H9 (cell line): ENCODE measurements at regions not wholly inside any gene's neighbourhood (a gene's known extent, or its start where the extent isn't known, plus 50 kb on each side); places are given as distances from the start of the nearest gene placed in this dataset.

ENCODE experiments used
- DNase-seq: peaks from one replicate; pipeline ENCODE4 v3.0.0-alpha.2; 2017
- H2AFZ ChIP-seq: one replicate; pipeline ENCODE4 v1.6.1; 2013; ENCODE audit warnings: mild to moderate bottlenecking, low read length, control low read depth, moderate library complexity
- H2AK5ac ChIP-seq: 2 replicates; pipeline ENCODE4 v1.6.1; 2013; ENCODE audit warnings: low read length, control low read depth, mixed read lengths; ENCODE audit not compliant: insufficient read length
- H2BK120ac ChIP-seq: one replicate; pipeline ENCODE4 v1.6.1; 2013; ENCODE audit warnings: low read depth, mild to moderate bottlenecking, low read length, control low read depth, inconsistent platforms; ENCODE audit not compliant: poor library complexity, severe bottlenecking
- H2BK12ac ChIP-seq: 2 replicates; pipeline ENCODE4 v1.6.1; 2013; ENCODE audit warnings: low read length, control low read depth, mixed read lengths, low read depth; ENCODE audit not compliant: insufficient read length
- H2BK15ac ChIP-seq: 2 replicates; pipeline ENCODE4 v1.6.1; 2013; ENCODE audit warnings: low read depth, low read length, control low read depth
- H2BK20ac ChIP-seq: one replicate; pipeline ENCODE4 v1.6.1; 2013; ENCODE audit warnings: low read depth, mild to moderate bottlenecking, low read length, control low read depth, inconsistent platforms; ENCODE audit not compliant: poor library complexity, severe bottlenecking
- H2BK5ac ChIP-seq: 2 replicates; pipeline ENCODE4 v1.6.1; 2013; ENCODE audit warnings: low read length, control low read depth, mixed read lengths; ENCODE audit not compliant: insufficient read length
- H3K14ac ChIP-seq: 2 replicates; pipeline ENCODE4 v1.6.1; 2013; ENCODE audit warnings: low read length, control low read depth; ENCODE audit not compliant: insufficient read depth
- H3K18ac ChIP-seq: 2 replicates; pipeline ENCODE4 v1.6.1; 2013; ENCODE audit warnings: low read depth, mild to moderate bottlenecking, mixed read lengths, low read length, control low read depth; ENCODE audit not compliant: insufficient read length
- H3K23ac ChIP-seq: 2 replicates; pipeline ENCODE4 v1.6.1; 2013; ENCODE audit warnings: low read length, control low read depth, mixed read lengths, low read depth; ENCODE audit not compliant: insufficient read length
- H3K23me2 ChIP-seq: 2 replicates; pipeline ENCODE4 v1.6.1; 2013; ENCODE audit warnings: low read depth, mild to moderate bottlenecking, mixed read lengths, low read length, control low read depth; ENCODE audit not compliant: insufficient read length, poor library complexity, severe bottlenecking
- H3K27ac ChIP-seq: 2 replicates; pipeline ENCODE4 v1.5.1; 2013; ENCODE audit warnings: low read length, control low read depth, mixed read lengths, low read depth; ENCODE audit not compliant: insufficient read length
- H3K27me3 ChIP-seq: 2 replicates; pipeline ENCODE4 v1.6.1; 2013; ENCODE audit warnings: low read length, control low read depth, inconsistent platforms; ENCODE audit not compliant: insufficient read depth
- H3K4ac ChIP-seq: 2 replicates; pipeline ENCODE4 v1.6.1; 2013; ENCODE audit warnings: low read depth, mild to moderate bottlenecking, control low read depth, inconsistent platforms, low read length, moderate library complexity
- H3K4me1 ChIP-seq: 2 replicates; pipeline ENCODE4 v1.6.1; 2013; ENCODE audit warnings: low read length, control low read depth, inconsistent platforms; ENCODE audit not compliant: insufficient read depth
- H3K4me2 ChIP-seq: 2 replicates; pipeline ENCODE4 v1.6.1; 2013; ENCODE audit warnings: low read length, control low read depth, mixed read lengths; ENCODE audit not compliant: insufficient read length, insufficient read depth
- H3K56ac ChIP-seq: 2 replicates; pipeline ENCODE4 v1.6.1; 2013; ENCODE audit warnings: low read depth, mild to moderate bottlenecking, mixed read lengths, low read length, control low read depth; ENCODE audit not compliant: insufficient read length
- H3K79me1 ChIP-seq: 2 replicates; pipeline ENCODE4 v1.6.1; 2013; ENCODE audit warnings: low read depth, mild to moderate bottlenecking, moderate library complexity, low read length, control low read depth, inconsistent platforms; ENCODE audit not compliant: insufficient read depth, poor library complexity, severe bottlenecking
- H3K79me2 ChIP-seq: 2 replicates; pipeline ENCODE4 v1.6.1; 2013; ENCODE audit warnings: low read length, control low read depth, inconsistent platforms; ENCODE audit not compliant: insufficient read depth
- H3K9ac ChIP-seq: 2 replicates; pipeline ENCODE4 v1.6.1; 2013; ENCODE audit warnings: low read length, control low read depth, mixed read lengths; ENCODE audit not compliant: insufficient read length; ENCODE audit errors: extremely low read depth
- H3K9me3 ChIP-seq: one replicate; pipeline ENCODE4 v1.6.1; 2013; ENCODE audit warnings: low read depth, low read length, inconsistent platforms; ENCODE audit not compliant: control insufficient read depth
- H3T11ph ChIP-seq: one replicate; pipeline ENCODE4 v1.6.1; 2013; ENCODE audit warnings: mild to moderate bottlenecking, low read length, control low read depth, inconsistent platforms
- H4K20me1 ChIP-seq: one replicate; pipeline ENCODE4 v1.6.1; 2013; ENCODE audit not compliant: control insufficient read depth, insufficient read length, insufficient read depth
- H4K5ac ChIP-seq: 2 replicates; pipeline ENCODE4 v1.6.1; 2013; ENCODE audit warnings: low read depth, mild to moderate bottlenecking, mixed read lengths, low read length, control low read depth; ENCODE audit not compliant: insufficient read length
- H4K8ac ChIP-seq: replicated peaks from 2 replicates; pipeline ENCODE4 v1.6.1; 2013; ENCODE audit warnings: low read length, control low read depth, mixed read lengths, low read depth; ENCODE audit not compliant: insufficient read length
- H4K91ac ChIP-seq: 2 replicates; pipeline ENCODE4 v1.6.1; 2013; ENCODE audit warnings: low read depth, mild to moderate bottlenecking, moderate library complexity, mixed read lengths, low read length, control low read depth; ENCODE audit not compliant: insufficient read length
- H3K27ac Mint-ChIP-seq, 3 experiments: 2 replicates in 2 of 3; 3 replicates in 1 of 3; pipeline ENCODE4 v1.8.0; 2020 to 2021; ENCODE audit warnings: mixed read lengths in 3 of 3, mild to moderate bottlenecking in 1 of 3, moderate library complexity in 1 of 3
- H3K27me3 Mint-ChIP-seq: 2 replicates; pipeline ENCODE4 v1.8.0; 2021; ENCODE audit warnings: low read depth, mild to moderate bottlenecking, moderate library complexity, mixed read lengths
- H3K36me3 Mint-ChIP-seq, 3 experiments: 2 replicates in 2 of 3; 3 replicates in 1 of 3; pipeline ENCODE4 v1.8.0; 2020 to 2021; ENCODE audit warnings: low read depth in 3 of 3, mixed read lengths in 3 of 3; ENCODE audit not compliant: insufficient read depth in 1 of 3
- H3K4me1 Mint-ChIP-seq, 2 experiments: 2 replicates each; pipeline ENCODE4 v1.8.0; 2020; ENCODE audit warnings: mixed read lengths in 2 of 2
- H3K4me3 Mint-ChIP-seq, 2 experiments: 2 replicates in 1 of 2; 3 replicates in 1 of 2; pipeline ENCODE4 v1.8.0; 2020 to 2021; ENCODE audit warnings: mild to moderate bottlenecking in 2 of 2, mixed read lengths in 2 of 2, moderate library complexity in 1 of 2
- H3K9me3 Mint-ChIP-seq, 2 experiments: 2 replicates in 1 of 2; 3 replicates in 1 of 2; pipeline ENCODE4 v1.8.0; 2020; ENCODE audit warnings: mild to moderate bottlenecking in 2 of 2, mixed read lengths in 2 of 2, moderate library complexity in 1 of 2
- CTCF ChIP-seq: fragments of 200-600 bp; sonication (generic); conservative IDR thresholded peaks from 3 replicates; pipeline ENCODE4 v1.8.0; 2021; ENCODE audit warnings: antibody characterized with exemption, mild to moderate bottlenecking
- WGBS: extraction: QIAGEN DNeasy Blood & Tissue Kit; methylation state at CpG from one replicate; pipeline ENCODE4 v1.1.7; 2013; ENCODE audit warnings: missing lambda C conversion rate, low lambda C conversion rate, mixed read lengths; ENCODE audit not compliant: insufficient read length; ENCODE audit errors: extremely low coverage; 5-methylcytosine and 5-hydroxymethylcytosine counted together

GRCh38 chr4:111717921-111718320 is 427.3 kb upstream of the FAM241A start:
- H2BK15ac ChIP-seq: no peak overlapping the region
- H3K18ac ChIP-seq: no peak overlapping the region
- no peak overlapping the region for H3K23ac ChIP-seq
- H3K27me3 ChIP-seq: no peaks in the 10 kb centered on the region
- Mint-ChIP-seq H3K27ac (no peak overlapping the region), H3K36me3 (no peaks in the 10 kb centered on the region), H3K27me3 (no peaks in the 10 kb centered on the region), H3K4me1 (peaks cover 3 to 6% of the 10 kb centered on the region in 2 experiments), H3K4me3 (no peak overlapping the region), H3K9me3 (no peaks in the 10 kb centered on the region)
- no peak overlapping the region for H3K4me2 ChIP-seq
- H2BK12ac ChIP-seq: no peak overlapping the region
- H3K23me2 ChIP-seq: no peaks in the 10 kb centered on the region
- H3K79me2 ChIP-seq: no peaks in the 10 kb centered on the region
- TF ChIP-seq CTCF: no peak
- no peak overlapping the region for H3K56ac ChIP-seq
- no peak overlapping the region for H3K4ac ChIP-seq
- no peaks in the 10 kb centered on the region for H3K79me1 ChIP-seq
- H4K20me1 ChIP-seq: no peaks in the 10 kb centered on the region
- H4K8ac ChIP-seq: no peak overlapping the region
- H2BK5ac ChIP-seq: no peak overlapping the region
- no peak overlapping the region for H3K9ac ChIP-seq
- H3K4me1 ChIP-seq: no peaks in the 10 kb centered on the region
- H3K9me3 ChIP-seq: no peaks in the 10 kb centered on the region
- no peak overlapping the region for H3T11ph ChIP-seq
- H3K27ac ChIP-seq: no peak overlapping the region
- no CpG with 5 or more reads among the region's 1 CpG for WGBS
- H2AFZ ChIP-seq: no peak overlapping the region
- H4K5ac ChIP-seq: no peak overlapping the region
- H2AK5ac ChIP-seq: no peak overlapping the region
- no peak overlapping the region for H2BK120ac ChIP-seq
- H2BK20ac ChIP-seq: no peak overlapping the region
- no peak for DNase-seq
- no peak overlapping the region for H4K91ac ChIP-seq
- no peak overlapping the region for H3K14ac ChIP-seq
